Psoas muscle (tissue), 7 donors: ENCODE measurements at regions not wholly inside any gene's neighbourhood (a gene's known extent, or its start where the extent isn't known, plus 50 kb on each side); places are given as distances from the start of the nearest gene placed in this dataset.

Experiments used
- ATAC-seq, 4 donors: fragments of 200-7000 bp; cut with Tn5 transposase; one replicate each; pipeline ENCODE4 v1.9.1; 2020; ENCODE audit warnings: moderate library complexity in 3 of 4, mild to moderate bottlenecking in 2 of 4
- DNase-seq, 2 donors: peaks; one replicate each; pipeline ENCODE4 v3.0.0-alpha.2; 2020
- H3K27ac ChIP-seq: fragments of 200-600 bp; one replicate; pipeline ENCODE4 v1.8.0; 2022
- H3K27me3 ChIP-seq, 3 donors: fragments of 200-600 bp in 1 of 3; one replicate each; pipeline versions ENCODE4 v1.6.1 to v1.8.0; 2013 to 2022; ENCODE audit warnings: low read length in 2 of 3, mild to moderate bottlenecking in 2 of 3, moderate library complexity in 1 of 3; ENCODE audit not compliant: insufficient read depth in 3 of 3
- H3K36me3 ChIP-seq, 2 donors: fragments of 200-600 bp in 1 of 2; one replicate each; pipeline versions ENCODE4 v1.6.1 to v1.8.0; 2013 to 2022; ENCODE audit warnings: low read depth in 1 of 2, mild to moderate bottlenecking in 1 of 2, moderate library complexity in 1 of 2; ENCODE audit not compliant: insufficient read depth in 1 of 2
- H3K4me1 ChIP-seq: fragments of 200-600 bp; one replicate; pipeline ENCODE4 v1.8.0; 2022
- H3K4me3 ChIP-seq: fragments of 200-600 bp; one replicate; pipeline ENCODE4 v1.8.0; 2022; ENCODE audit warnings: mild to moderate bottlenecking
- H3K9me3 ChIP-seq: fragments of 200-600 bp; one replicate; pipeline ENCODE4 v1.8.0; 2022
- CTCF ChIP-seq: fragments of 200-600 bp; IDR thresholded peaks from one replicate; pipeline ENCODE4 v1.8.0; 2022; ENCODE audit warnings: antibody characterized with exemption
- WGBS, 3 donors: extraction: QIAGEN DNeasy Blood & Tissue Kit; methylation state at CpG; one replicate each; pipeline versions ENCODE4 v1.1.6 to v1.1.7; 2013; 5-methylcytosine and 5-hydroxymethylcytosine counted together
- intact Hi-C, 2 donors: fragments of 100-400 bp; cut with DNase I; formaldehyde crosslinking; loops; one replicate each; pipeline versions ENCODE4 v1.11.0 to v1.14.2; 2022
- donor health status: healthy with polysubstance abuse.
- donor health status: DM: no; HTN: no; CAD: no; lungs with moderate emphysema.
- donor health status: Bipolar disorder and iron deficiency.
- donor health status: healthy.
- donor health status: DM: yes; HTN: yes; CAD: no.
- donor health status: DM: no; HTN: no; CAD: no.
- donor health status: DM: yes; HTN: yes; CAD: no.

- TF ChIP-seq CTCF = no peak
- 46 to 65% (median 54%) methylated on average over 4 of the region's 4 CpGs for WGBS, 3 donors
- H3K4me1 ChIP-seq = peaks cover 14% of the 10 kb centered on the region
- H3K9me3 ChIP-seq = no peaks in the 10 kb centered on the region
- no peak overlapping the region for H3K27ac ChIP-seq
- ATAC-seq = no peak
- H3K36me3 ChIP-seq = no peaks in the 10 kb centered on the region
- intact Hi-C loops = loop anchor here in 1 of 2 donors (5.0 kb wide), 1 partner anchor 44 kb away; no protein-coding TSS in a partner anchor
- DNase-seq = no peak
- no peak overlapping the region for H3K4me3 ChIP-seq
- no peaks in the 10 kb centered on the region for H3K27me3 ChIP-seq
Observed at GRCh38 chr16:7278636-7279035, 54.0 kb upstream of the RBFOX1 start.

GRCh38 chr16:7272567-7273158 lies 60.0 kb upstream of the RBFOX1 start:
- no peak for ATAC-seq
- no peak for DNase-seq
- intact Hi-C loops = no loop called here
- no peaks in the 10 kb centered on the region for H3K27me3 ChIP-seq
- no peaks in the 10 kb centered on the region for H3K9me3 ChIP-seq
- H3K27ac ChIP-seq = no peak overlapping the region
- no peak overlapping the region for H3K4me3 ChIP-seq
- H3K4me1 ChIP-seq = peaks cover 46% of the 10 kb centered on the region
- TF ChIP-seq CTCF = no peak
- no peaks in the 10 kb centered on the region for H3K36me3 ChIP-seq
- WGBS, 3 donors = 58 to 82% (median 78%) methylated on average over 4 of the region's 4 CpGs

- 82 to 88% (median 85%) methylated on average over 5 of the region's 5 CpGs for WGBS, 3 donors
- DNase-seq (no peak), ATAC-seq (no peak)
- Histone ChIP-seq H3K9me3 (no peaks in the 10 kb centered on the region), H3K4me1 (peaks cover 46% of the 10 kb centered on the region), H3K36me3 (no peaks in the 10 kb centered on the region), H3K4me3 (no peak overlapping the region), H3K27me3 (no peaks in the 10 kb centered on the region), H3K27ac (peak overlapping the region; percentile 87)
- TF ChIP-seq CTCF = no peak
- intact Hi-C loops = no loop called here
Observed at GRCh38 chr16:7271486-7271885, 61.2 kb upstream of the RBFOX1 start.

GRCh38 chr16:7270823-7271222 lies 61.8 kb upstream of the RBFOX1 start:
- no peak for TF ChIP-seq CTCF
- Histone ChIP-seq H3K27ac (peak overlapping the region; percentile 87), H3K9me3 (no peaks in the 10 kb centered on the region), H3K4me3 (no peak overlapping the region), H3K4me1 (peaks cover 46% of the 10 kb centered on the region), H3K36me3 (no peaks in the 10 kb centered on the region), H3K27me3 (no peaks in the 10 kb centered on the region)
- 17 to 43% (median 27%) methylated on average over 3 of the region's 3 CpGs for WGBS, 3 donors
- peak; percentile 85 to 91 (median 90) for ATAC-seq
- no peak for DNase-seq
- intact Hi-C loops = no loop called here

GRCh38 chr16:7270006-7270405 lies 62.6 kb upstream of the RBFOX1 start:
- Histone ChIP-seq H3K36me3 (no peaks in the 10 kb centered on the region), H3K9me3 (no peaks in the 10 kb centered on the region), H3K4me1 (peaks cover 43% of the 10 kb centered on the region), H3K27me3 (no peaks in the 10 kb centered on the region), H3K27ac (peak overlapping the region; percentile 87), H3K4me3 (no peak overlapping the region)
- intact Hi-C loops = no loop called here
- no peak for DNase-seq
- no peak for TF ChIP-seq CTCF
- 61 to 75% (median 68%) methylated on average over 4 of the region's 4 CpGs for WGBS, 3 donors
- ATAC-seq = peak in 2 of 4 donors; percentile 37 to 44
